Fibroblast of gingiva (primary cell): ENCODE measurements at regions not wholly inside any gene's neighbourhood (a gene's known extent, or its start where the extent isn't known, plus 50 kb on each side); places are given as distances from the start of the nearest gene placed in this dataset.
A peak's percentile ranks its signal among the peaks of the same experiment; 100 is the strongest.

Source experiments
- DNase-seq: peaks from one replicate; pipeline ENCODE4 v3.0.0-alpha.2; 2011; ENCODE audit warnings: low read depth

GRCh38 chr2:20539776-20540586, 93.1 kb downstream of the RHOB start:
- DNase-seq, result no peak

GRCh38 chr2:20540587-20541293, 93.9 kb downstream of the RHOB start:
- no peak for DNase-seq

- DNase-seq, result no peak
These were observed 94.4 kb downstream of the RHOB start for GRCh38 chr2:20541294-20541640.

GRCh38 chr2:20541651-20542050, 94.8 kb downstream of the RHOB start:
- DNase-seq, result no peak

GRCh38 chr2:20542269-20542668, 95.4 kb downstream of the RHOB start:
- no peak for DNase-seq

- peak; percentile 68 for DNase-seq
These were observed 96.0 kb downstream of the RHOB start for GRCh38 chr2:20542746-20543468.

- DNase-seq, result peak; percentile 15
These were observed 96.7 kb downstream of the RHOB start for GRCh38 chr2:20543469-20544152.

- DNase-seq, result no peak
These were observed 97.4 kb downstream of the RHOB start for GRCh38 chr2:20544153-20544747.

- no peak for DNase-seq
These were observed 101.8 kb downstream of the HS1BP3 start for GRCh38 chr2:20549144-20549543.

GRCh38 chr2:20549691-20550348, 101.1 kb downstream of the HS1BP3 start:
- peak; percentile 7 for DNase-seq

- DNase-seq, result peak; percentile 74
These were observed 99.5 kb downstream of the HS1BP3 start for GRCh38 chr2:20551260-20551944.

- no peak for DNase-seq
These were observed 99.0 kb downstream of the HS1BP3 start for GRCh38 chr2:20551945-20552328.

GRCh38 chr2:20552847-20553246, 98.1 kb downstream of the HS1BP3 start:
- DNase-seq, result no peak

- DNase-seq, result no peak
These were observed 97.3 kb downstream of the HS1BP3 start for GRCh38 chr2:20553580-20553979.

- no peak for DNase-seq
These were observed 94.9 kb downstream of the HS1BP3 start for GRCh38 chr2:20555954-20556353.

GRCh38 chr2:20556756-20557155, 94.1 kb downstream of the HS1BP3 start:
- no peak for DNase-seq

GRCh38 chr2:20557226-20557625, 93.7 kb downstream of the HS1BP3 start:
- no peak for DNase-seq

GRCh38 chr2:20557635-20558034, 93.3 kb downstream of the HS1BP3 start:
- no peak for DNase-seq

- DNase-seq, result no peak
These were observed 92.3 kb downstream of the HS1BP3 start for GRCh38 chr2:20558391-20559150.

GRCh38 chr2:20559277-20559676, 91.6 kb downstream of the HS1BP3 start:
- no peak for DNase-seq
